ENCODE measurements at regions not wholly inside any gene's neighbourhood (a gene's known extent, or its start where the extent isn't known, plus 50 kb on each side); places are given as distances from the start of the nearest gene placed in this dataset.

GRCh38 chr7:46885167-46885566 is 696.7 kb downstream of the TNS3 start:
- POLR2A ChIA-PET (ENCODE audit: partially characterized antibody), result no interaction called here
- CTCF ChIA-PET (ENCODE audit: partially characterized antibody), result no interaction called here
- no peak for FAIRE-seq
- TF ChIP-seq CTCF (IDR thresholded peaks at IDR 0.05; ENCODE audit: control extremely low read depth in 1 of 3, insufficient read depth in 1 of 3, low read depth in 1 of 3, low read length in 3 of 3) (no peak), BCL11A (IDR thresholded peaks at IDR 0.05; ENCODE audit: low read depth in 2 of 2, low read length in 2 of 2) (no peak), RXRA (IDR thresholded peaks at IDR 0.05; ENCODE audit: insufficient read depth, low read depth, low read length) (no peak), CREB1 (IDR thresholded peaks at IDR 0.05) (no peak), NANOG (IDR thresholded peaks at IDR 0.05; ENCODE audit: insufficient read depth, low read depth, low read length, poor library complexity, severe bottlenecking) (no peak), FOSL1 (IDR thresholded peaks at IDR 0.05; ENCODE audit: insufficient read depth, low read depth, low read length) (no peak), BRCA1 (IDR thresholded peaks at IDR 0.05; ENCODE audit: low read depth, low read length) (no peak), EZH2 (IDR thresholded peaks at IDR 0.05; ENCODE audit: low read depth, low read length, severe bottlenecking) (no peak), ATF2 (IDR thresholded peaks at IDR 0.05; ENCODE audit: low read length) (no peak), EGR1 (IDR thresholded peaks at IDR 0.05; ENCODE audit: borderline replicate concordance, low read depth, low read length) (no peak), POLR2A (IDR thresholded peaks at IDR 0.05; ENCODE audit: control extremely low read depth in 1 of 2, low read depth in 2 of 2, low read length in 2 of 2) (no peak)

More at GRCh38 chr7:46885167-46885566, 696.7 kb downstream of the TNS3 start:
- Histone ChIP-seq H2AFZ (ENCODE audit: low read length) (no peak overlapping the region), H3K23ac (ENCODE audit: insufficient read length) (no peak overlapping the region), H3K9me3 (ENCODE audit: insufficient read depth in 2 of 2, low read depth in 1 of 2, low read length in 1 of 2) (peaks cover 0 to 4% of the 10 kb centered on the region in 2 experiments; a peak in 1 of 4 replicates), H3K9ac (replicated peaks in 1 of 4; ENCODE audit: extremely low read depth in 1 of 4, low read depth in 3 of 4, low read length in 3 of 4) (no peak overlapping the region), H2BK12ac (ENCODE audit: low read depth, low read length) (no peak overlapping the region), H4K20me1 (replicated peaks in 1 of 2; ENCODE audit: control insufficient read depth in 1 of 2, insufficient read depth in 2 of 2, low read length in 2 of 2) (no peaks in the 10 kb centered on the region), H3K4me3 (ENCODE audit: extremely low read depth in 1 of 4, insufficient read depth in 2 of 4, low read depth in 3 of 4, low read length in 4 of 4) (no peak overlapping the region), H3K56ac (replicated peaks; ENCODE audit: insufficient read length, low read depth, low read length) (no peak overlapping the region), H3K4me2 (ENCODE audit: insufficient read depth in 1 of 2, low read depth in 2 of 2, low read length in 2 of 2) (no peak overlapping the region), H3K27me3 (replicated peaks in 1 of 4; ENCODE audit: control insufficient read depth in 3 of 4, extremely low read depth in 1 of 4, insufficient read depth in 3 of 4, low read length in 3 of 4) (no peaks in the 10 kb centered on the region), H3K18ac (ENCODE audit: extremely low read depth, low read length) (no peak overlapping the region), H2AK5ac (ENCODE audit: low read depth, low read length) (no peak overlapping the region), H2BK15ac (ENCODE audit: low read length) (no peak overlapping the region), H2BK20ac (ENCODE audit: low read length) (no peak overlapping the region), H3K14ac (ENCODE audit: insufficient read length) (no peak overlapping the region), H4K91ac (replicated peaks; ENCODE audit: insufficient read length, low read length) (no peak overlapping the region), H3K23me2 (ENCODE audit: low read depth, low read length) (no peaks in the 10 kb centered on the region), H4K8ac (ENCODE audit: extremely low read depth, insufficient read depth, low read length) (no peak overlapping the region), H2BK5ac (ENCODE audit: low read depth, low read length) (no peak overlapping the region), H4K5ac (ENCODE audit: insufficient read length, low read depth, low read length) (no peak overlapping the region), H2BK120ac (replicated peaks; ENCODE audit: low read depth, low read length) (no peak overlapping the region), H3K4me1 (replicated peaks in 1 of 4; ENCODE audit: control insufficient read depth in 3 of 4, insufficient read depth in 4 of 4, low read length in 3 of 4) (peaks cover 0 to 3% (median 0%) of the 10 kb centered on the region in 4 experiments; a peak in 2 of 7 replicates), H3K27ac (ENCODE audit: low read depth, low read length) (no peak overlapping the region), H3K36me3 (ENCODE audit: control insufficient read depth in 2 of 4, insufficient read depth in 4 of 4, low read length in 3 of 4) (no peaks in the 10 kb centered on the region), H3K79me1 (ENCODE audit: low read depth, low read length) (no peaks in the 10 kb centered on the region), H3K79me2 (ENCODE audit: control insufficient read depth in 1 of 2, insufficient read depth in 2 of 2, low read length in 2 of 2) (no peaks in the 10 kb centered on the region), H3K4ac (replicated peaks; ENCODE audit: insufficient read length, low read depth, low read length) (no peak overlapping the region)
- no peak for DNase-seq (ENCODE audit: low read depth in 1 of 2, low spot score in 2 of 2)
- 94% methylated on average over 5 of the region's 5 CpGs; no CpG with 5 or more reads in 1 of the 2 experiments for WGBS, 2 experiments (ENCODE audit: extremely low coverage in 1 of 2, insufficient coverage in 1 of 2, insufficient read length in 1 of 2, insufficient replicate concordance in 2 of 2, low coverage in 1 of 2, low lambda C conversion rate in 2 of 2, missing lambda C conversion rate in 1 of 2)

All from H1 (cell line).